ENCODE measurements at regions not wholly inside any gene's neighbourhood (a gene's known extent, or its start where the extent isn't known, plus 50 kb on each side); places are given as distances from the start of the nearest gene placed in this dataset.

DNA sequence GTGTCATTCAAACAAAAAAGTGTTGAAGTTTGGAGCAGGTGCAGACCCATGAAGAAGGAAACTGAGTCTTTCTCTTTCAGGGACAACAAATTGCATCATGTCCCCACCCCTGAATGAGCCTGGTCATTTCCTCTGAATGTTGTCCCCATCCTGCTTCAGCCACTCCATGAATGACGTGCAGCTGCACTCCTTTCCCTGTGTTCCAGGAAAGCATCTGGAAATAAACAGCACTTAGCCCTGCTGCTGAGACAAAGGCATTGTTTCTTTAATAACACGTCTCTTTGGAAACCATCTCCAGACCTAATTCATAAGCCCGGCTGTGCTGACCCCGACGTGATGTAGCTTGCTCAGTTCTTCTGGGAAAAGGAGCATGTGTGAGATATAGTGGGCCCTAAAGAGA, 682.3 kb downstream of the BRINP1 start:
- TF ChIP-seq POLR2A (IDR thresholded peaks at IDR 0.05): no peak
- TF ChIP-seq, protein P1, sequence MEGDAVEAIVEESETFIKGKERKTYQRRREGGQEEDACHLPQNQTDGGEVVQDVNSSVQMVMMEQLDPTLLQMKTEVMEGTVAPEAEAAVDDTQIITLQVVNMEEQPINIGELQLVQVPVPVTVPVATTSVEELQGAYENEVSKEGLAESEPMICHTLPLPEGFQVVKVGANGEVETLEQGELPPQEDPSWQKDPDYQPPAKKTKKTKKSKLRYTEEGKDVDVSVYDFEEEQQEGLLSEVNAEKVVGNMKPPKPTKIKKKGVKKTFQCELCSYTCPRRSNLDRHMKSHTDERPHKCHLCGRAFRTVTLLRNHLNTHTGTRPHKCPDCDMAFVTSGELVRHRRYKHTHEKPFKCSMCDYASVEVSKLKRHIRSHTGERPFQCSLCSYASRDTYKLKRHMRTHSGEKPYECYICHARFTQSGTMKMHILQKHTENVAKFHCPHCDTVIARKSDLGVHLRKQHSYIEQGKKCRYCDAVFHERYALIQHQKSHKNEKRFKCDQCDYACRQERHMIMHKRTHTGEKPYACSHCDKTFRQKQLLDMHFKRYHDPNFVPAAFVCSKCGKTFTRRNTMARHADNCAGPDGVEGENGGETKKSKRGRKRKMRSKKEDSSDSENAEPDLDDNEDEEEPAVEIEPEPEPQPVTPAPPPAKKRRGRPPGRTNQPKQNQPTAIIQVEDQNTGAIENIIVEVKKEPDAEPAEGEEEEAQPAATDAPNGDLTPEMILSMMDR (IDR thresholded peaks at IDR 0.05): no peak
